ENCODE measurements at regions not wholly inside any gene's neighbourhood (a gene's known extent, or its start where the extent isn't known, plus 50 kb on each side); places are given as distances from the start of the nearest gene placed in this dataset.
A peak's percentile ranks its signal among the peaks of the same experiment; 100 is the strongest.

- Mint-ChIP-seq H3K36me3 (ENCODE audit: low read depth) (no peaks in the 10 kb centered on the region), H3K9me3 (ENCODE audit: low read depth) (peaks cover under 1% of the 10 kb centered on the region), H3K27ac (ENCODE audit: unreplicated experiment) (no peak overlapping the region), H3K4me1 (ENCODE audit: low read depth) (no peaks in the 10 kb centered on the region), H3K4me3 (ENCODE audit: unreplicated experiment) (no peak overlapping the region), H3K27me3 (ENCODE audit: low read depth) (no peaks in the 10 kb centered on the region)
- DNase-seq (ENCODE audit: low spot score) = no peak
- TF ChIP-seq CTCF (IDR thresholded peaks at IDR 0.05) = no peak
These were observed 122.2 kb upstream of the CADPS start for GRCh38 chr3:62997369-62997768.

- no peaks in the 10 kb centered on the region for H3K27me3 Mint-ChIP-seq (ENCODE audit: low read depth)
These were observed 123.9 kb upstream of the CADPS start for GRCh38 chr3:62999158-62999557.

GRCh38 chr3:62999791-63000190 lies 124.6 kb upstream of the CADPS start:
- Mint-ChIP-seq H3K36me3 (ENCODE audit: low read depth) (no peaks in the 10 kb centered on the region), H3K27me3 (ENCODE audit: low read depth) (no peaks in the 10 kb centered on the region), H3K27ac (ENCODE audit: unreplicated experiment) (no peak overlapping the region), H3K9me3 (ENCODE audit: low read depth) (peaks cover 17% of the 10 kb centered on the region), H3K4me1 (ENCODE audit: low read depth) (no peaks in the 10 kb centered on the region), H3K4me3 (ENCODE audit: unreplicated experiment) (no peak overlapping the region)
- no peak for TF ChIP-seq CTCF (IDR thresholded peaks at IDR 0.05)
- no peak for DNase-seq (ENCODE audit: low spot score)

More at GRCh38 chr3:62999158-62999557, 123.9 kb upstream of the CADPS start:
- no peak for DNase-seq (ENCODE audit: low spot score)
- TF ChIP-seq CTCF (IDR thresholded peaks at IDR 0.05) = no peak
- Mint-ChIP-seq H3K36me3 (ENCODE audit: low read depth) (no peaks in the 10 kb centered on the region), H3K4me1 (ENCODE audit: low read depth) (no peaks in the 10 kb centered on the region), H3K27ac (ENCODE audit: unreplicated experiment) (no peak overlapping the region), H3K9me3 (ENCODE audit: low read depth) (peaks cover 14% of the 10 kb centered on the region), H3K4me3 (ENCODE audit: unreplicated experiment) (no peak overlapping the region)

- TF ChIP-seq CTCF (IDR thresholded peaks at IDR 0.05) = no peak
- no peak for DNase-seq (ENCODE audit: low spot score)
- Mint-ChIP-seq H3K9me3 (ENCODE audit: low read depth) (peaks cover 17% of the 10 kb centered on the region), H3K36me3 (ENCODE audit: low read depth) (no peaks in the 10 kb centered on the region), H3K4me3 (ENCODE audit: unreplicated experiment) (no peak overlapping the region), H3K27me3 (ENCODE audit: low read depth) (peaks cover 1% of the 10 kb centered on the region), H3K4me1 (ENCODE audit: low read depth) (no peaks in the 10 kb centered on the region), H3K27ac (ENCODE audit: unreplicated experiment) (no peak overlapping the region)
These were observed 129.2 kb upstream of the CADPS start for GRCh38 chr3:63004448-63004847.

GRCh38 chr3:63015614-63016309 lies 140.5 kb upstream of the CADPS start:
- no peak for TF ChIP-seq CTCF (IDR thresholded peaks at IDR 0.05)
- no peak overlapping the region for H3K27ac Mint-ChIP-seq (ENCODE audit: unreplicated experiment)

More at GRCh38 chr3:63015614-63016309, 140.5 kb upstream of the CADPS start:
- Mint-ChIP-seq H3K4me3 (ENCODE audit: unreplicated experiment) (no peak overlapping the region), H3K4me1 (ENCODE audit: low read depth) (no peaks in the 10 kb centered on the region), H3K36me3 (ENCODE audit: low read depth) (no peaks in the 10 kb centered on the region), H3K27me3 (ENCODE audit: low read depth) (no peaks in the 10 kb centered on the region), H3K9me3 (ENCODE audit: low read depth) (peaks cover 8% of the 10 kb centered on the region)
- peak; percentile 87 for DNase-seq (ENCODE audit: low spot score)
